ENCODE measurements at regions not wholly inside any gene's neighbourhood (a gene's known extent, or its start where the extent isn't known, plus 50 kb on each side); places are given as distances from the start of the nearest gene placed in this dataset.

GRCh38 chr16:80120899-80121521 lies 419.8 kb upstream of the DYNLRB2 start:
- no peaks in the 10 kb centered on the region for H3K27me3 ChIP-seq (replicated peaks; ENCODE audit: control insufficient read depth, insufficient read depth, low read length)
- Mint-ChIP-seq H3K4me3 (ENCODE audit: unreplicated experiment) (no peak overlapping the region), H3K4me1 (ENCODE audit: low read depth, unreplicated experiment) (no peaks in the 10 kb centered on the region), H3K27ac (ENCODE audit: unreplicated experiment) (no peak overlapping the region), H3K27me3 (ENCODE audit: insufficient read depth, unreplicated experiment) (no peaks in the 10 kb centered on the region), H3K9me3 (ENCODE audit: unreplicated experiment) (peaks cover 12% of the 10 kb centered on the region), H3K36me3 (ENCODE audit: insufficient read depth, unreplicated experiment) (no peaks in the 10 kb centered on the region)
- no peaks in the 10 kb centered on the region for H3K36me3 ChIP-seq (ENCODE audit: control insufficient read depth, insufficient read depth, low read length)
- intact Hi-C loops (cut with micrococcal nuclease; ENCODE audit: unreplicated experiment): no loop called here
- BruUV-seq (replicated peaks): no TSS peak
- no peaks in the 10 kb centered on the region for H3K4me1 ChIP-seq
- ChIA-PET CTCF (no interaction called here), POLR2A (no interaction called here)
- no peaks in the 10 kb centered on the region for H3K9me3 ChIP-seq
- no peak for DNase-seq
- TF ChIP-seq CTCF (IDR thresholded peaks at IDR 0.05; ENCODE audit: insufficient read depth in 1 of 2, low read depth in 1 of 2, low read length in 1 of 2, severe bottlenecking in 1 of 2, unreplicated experiment in 1 of 2): no peak
- H3K4me3 ChIP-seq (ENCODE audit: low read depth, low read length): no peak overlapping the region

GRCh38 chr16:80117556-80118130 lies 423.1 kb upstream of the DYNLRB2 start:
- BruUV-seq (replicated peaks): no TSS peak
- CTCF ChIA-PET: no interaction called here
- POLR2A ChIA-PET: no interaction called here
- TF ChIP-seq CTCF (IDR thresholded peaks at IDR 0.05; ENCODE audit: insufficient read depth in 1 of 2, low read depth in 1 of 2, low read length in 1 of 2, severe bottlenecking in 1 of 2, unreplicated experiment in 1 of 2): no peak
- Mint-ChIP-seq H3K9me3 (ENCODE audit: unreplicated experiment) (peaks cover 12% of the 10 kb centered on the region), H3K27ac (ENCODE audit: unreplicated experiment) (no peak overlapping the region), H3K36me3 (ENCODE audit: insufficient read depth, unreplicated experiment) (no peaks in the 10 kb centered on the region), H3K27me3 (ENCODE audit: insufficient read depth, unreplicated experiment) (no peaks in the 10 kb centered on the region), H3K4me3 (ENCODE audit: unreplicated experiment) (no peak overlapping the region), H3K4me1 (ENCODE audit: low read depth, unreplicated experiment) (no peaks in the 10 kb centered on the region)
- DNase-seq: no peak
- Histone ChIP-seq H3K4me3 (ENCODE audit: low read depth, low read length) (no peak overlapping the region), H3K9me3 (no peaks in the 10 kb centered on the region), H3K27me3 (replicated peaks; ENCODE audit: control insufficient read depth, insufficient read depth, low read length) (no peaks in the 10 kb centered on the region), H3K4me1 (no peaks in the 10 kb centered on the region), H3K36me3 (ENCODE audit: control insufficient read depth, insufficient read depth, low read length) (no peaks in the 10 kb centered on the region)
- intact Hi-C loops (cut with micrococcal nuclease; ENCODE audit: unreplicated experiment): no loop called here

- peaks cover 12% of the 10 kb centered on the region for H3K9me3 Mint-ChIP-seq (ENCODE audit: unreplicated experiment)
- H3K9me3 ChIP-seq: no peaks in the 10 kb centered on the region
- no peaks in the 10 kb centered on the region for H3K36me3 Mint-ChIP-seq (ENCODE audit: insufficient read depth, unreplicated experiment)
- no peak overlapping the region for H3K27ac Mint-ChIP-seq (ENCODE audit: unreplicated experiment)
- no peaks in the 10 kb centered on the region for H3K4me1 Mint-ChIP-seq (ENCODE audit: low read depth, unreplicated experiment)
- H3K36me3 ChIP-seq (ENCODE audit: control insufficient read depth, insufficient read depth, low read length): no peaks in the 10 kb centered on the region
- CTCF ChIA-PET: no interaction called here
- no TSS peak for BruUV-seq (replicated peaks)
- DNase-seq: no peak
- H3K27me3 ChIP-seq (replicated peaks; ENCODE audit: control insufficient read depth, insufficient read depth, low read length): no peaks in the 10 kb centered on the region
- no peak overlapping the region for H3K4me3 Mint-ChIP-seq (ENCODE audit: unreplicated experiment)
- POLR2A ChIA-PET: no interaction called here
- H3K4me1 ChIP-seq: no peaks in the 10 kb centered on the region
- H3K27me3 Mint-ChIP-seq (ENCODE audit: insufficient read depth, unreplicated experiment): peaks cover under 1% of the 10 kb centered on the region
- intact Hi-C loops (cut with micrococcal nuclease; ENCODE audit: unreplicated experiment): no loop called here
- TF ChIP-seq CTCF (IDR thresholded peaks at IDR 0.05; ENCODE audit: insufficient read depth in 1 of 2, low read depth in 1 of 2, low read length in 1 of 2, severe bottlenecking in 1 of 2, unreplicated experiment in 1 of 2): no peak
- H3K4me3 ChIP-seq (ENCODE audit: low read depth, low read length): no peak overlapping the region
Measured at GRCh38 chr16:80116711-80117110, 424.1 kb upstream of the DYNLRB2 start.

All from Caco-2 (cell line).